CD1c-positive myeloid dendritic cell (primary cell): ENCODE measurements at regions not wholly inside any gene's neighbourhood (a gene's known extent, or its start where the extent isn't known, plus 50 kb on each side); places are given as distances from the start of the nearest gene placed in this dataset.

ENCODE experiments used
- DNase-seq: peaks from one replicate; pipeline ENCODE4 v3.0.0-alpha.2; 2016; ENCODE audit errors: extremely low spot score

- no peak for DNase-seq
Observed at GRCh38 chr3:147934451-147935180, 525.5 kb downstream of the ZIC1 start.

- DNase-seq: no peak
Observed at GRCh38 chr3:147937341-147937740, 528.2 kb downstream of the ZIC1 start.

- DNase-seq: no peak
Observed at GRCh38 chr3:147937891-147938290, 528.7 kb downstream of the ZIC1 start.

GRCh38 chr3:147939425-147939824, 530.3 kb downstream of the ZIC1 start:
- DNase-seq: no peak

GRCh38 chr3:147939839-147940238, 530.7 kb downstream of the ZIC1 start:
- DNase-seq: no peak

- no peak for DNase-seq
Observed at GRCh38 chr3:147940405-147941193, 531.4 kb downstream of the ZIC1 start.

GRCh38 chr3:147941969-147942368, 532.8 kb downstream of the ZIC1 start:
- no peak for DNase-seq

- no peak for DNase-seq
Observed at GRCh38 chr3:147943265-147943945, 534.2 kb downstream of the ZIC1 start.

- DNase-seq: no peak
Observed at GRCh38 chr3:147945968-147946519, 536.9 kb downstream of the ZIC1 start.

- no peak for DNase-seq
Observed at GRCh38 chr3:147956615-147957014, 547.5 kb downstream of the ZIC1 start.

GRCh38 chr3:147958754-147959153, 549.6 kb downstream of the ZIC1 start:
- DNase-seq: no peak

- no peak for DNase-seq
Observed at GRCh38 chr3:147960786-147961185, 551.6 kb downstream of the ZIC1 start.

GRCh38 chr3:147962408-147963164, 553.4 kb downstream of the ZIC1 start:
- DNase-seq: no peak

GRCh38 chr3:147963711-147964110, 554.5 kb downstream of the ZIC1 start:
- no peak for DNase-seq

GRCh38 chr3:147975165-147975564, 566.0 kb downstream of the ZIC1 start:
- no peak for DNase-seq

- DNase-seq: no peak
Observed at GRCh38 chr3:147977001-147977400, 567.8 kb downstream of the ZIC1 start.

- no peak for DNase-seq
Observed at GRCh38 chr3:147987549-147987948, 578.4 kb downstream of the ZIC1 start.

- no peak for DNase-seq
Observed at GRCh38 chr3:147989344-147989743, 580.2 kb downstream of the ZIC1 start.

GRCh38 chr3:148002705-148003205, 593.6 kb downstream of the ZIC1 start:
- no peak for DNase-seq

GRCh38 chr3:148004331-148004730, 595.2 kb downstream of the ZIC1 start:
- DNase-seq: no peak

- DNase-seq: no peak
Observed at GRCh38 chr3:148005456-148005855, 596.3 kb downstream of the ZIC1 start.
